GM12892 (cell line): ENCODE measurements at regions not wholly inside any gene's neighbourhood (a gene's known extent, or its start where the extent isn't known, plus 50 kb on each side); places are given as distances from the start of the nearest gene placed in this dataset.

ENCODE experiments used
- DNase-seq: peaks from one replicate; pipeline ENCODE4 v3.0.0; 2011; ENCODE audit not compliant: insufficient read length
- FAIRE-seq: peaks from 2 replicates; lab custom pipeline; 2011; peaks lifted over from hg19 to GRCh38; lab: Jason Lieb, UNC
- POLR2A ChIP-seq: IDR thresholded peaks from 2 replicates; pipeline ENCODE4 v1.6.1; 2011; ENCODE audit warnings: low read depth, low read length, control low read depth
- POLR2AphosphoS5 ChIP-seq: IDR thresholded peaks from 2 replicates; pipeline ENCODE4 v1.6.1; 2011; ENCODE audit warnings: low read depth, low read length, control low read depth
- TAF1 ChIP-seq: IDR thresholded peaks from 2 replicates; pipeline ENCODE4 v1.6.1; 2011; ENCODE audit warnings: low read depth, mild to moderate bottlenecking, control low read depth, low read length, borderline replicate concordance

- DNase-seq (no peak), FAIRE-seq (no peak)
- TF ChIP-seq TAF1 (no peak), POLR2A (no peak), POLR2AphosphoS5 (no peak)
Measured at GRCh38 chr5:107251151-107251550, 419.6 kb downstream of the EFNA5 start.

- DNase-seq, result no peak
- peak; percentile 58 for FAIRE-seq
- TF ChIP-seq TAF1, result no peak
- no peak for TF ChIP-seq POLR2A
- no peak for TF ChIP-seq POLR2AphosphoS5
Measured at GRCh38 chr5:107248066-107248695, 422.6 kb downstream of the EFNA5 start.

GRCh38 chr5:107247427-107247826 lies 423.3 kb downstream of the EFNA5 start:
- no peak for FAIRE-seq
- no peak for TF ChIP-seq POLR2A
- no peak for TF ChIP-seq TAF1
- no peak for TF ChIP-seq POLR2AphosphoS5

GRCh38 chr5:107243220-107243579 lies 427.5 kb downstream of the EFNA5 start:
- TF ChIP-seq POLR2A (no peak), POLR2AphosphoS5 (no peak), TAF1 (no peak)
- no peak for FAIRE-seq
- no peak for DNase-seq

More at GRCh38 chr5:107247427-107247826, 423.3 kb downstream of the EFNA5 start:
- DNase-seq, result no peak

GRCh38 chr5:107242411-107243219 lies 428.1 kb downstream of the EFNA5 start:
- FAIRE-seq (no peak), DNase-seq (no peak)
- TF ChIP-seq POLR2A (no peak), TAF1 (no peak), POLR2AphosphoS5 (no peak)

- FAIRE-seq, result no peak
- DNase-seq, result no peak
- TF ChIP-seq POLR2AphosphoS5, result no peak
- no peak for TF ChIP-seq TAF1
- no peak for TF ChIP-seq POLR2A
Measured at GRCh38 chr5:107241841-107242240, 428.9 kb downstream of the EFNA5 start.

- FAIRE-seq, result no peak
- TF ChIP-seq POLR2A (no peak), POLR2AphosphoS5 (no peak), TAF1 (no peak)
- DNase-seq, result no peak
Measured at GRCh38 chr5:107235167-107235566, 435.6 kb downstream of the EFNA5 start.

GRCh38 chr5:107232788-107233187 lies 437.9 kb downstream of the EFNA5 start:
- TF ChIP-seq TAF1 (no peak), POLR2A (no peak), POLR2AphosphoS5 (no peak)
- FAIRE-seq (no peak), DNase-seq (no peak)

GRCh38 chr5:107232293-107232692 lies 438.4 kb downstream of the EFNA5 start:
- DNase-seq (no peak), FAIRE-seq (no peak)
- TF ChIP-seq TAF1, result no peak
- TF ChIP-seq POLR2A, result no peak
- TF ChIP-seq POLR2AphosphoS5, result no peak

- TF ChIP-seq POLR2A (no peak), POLR2AphosphoS5 (no peak)
- FAIRE-seq (no peak), DNase-seq (no peak)
Measured at GRCh38 chr5:107231191-107231590, 439.5 kb downstream of the EFNA5 start.

- FAIRE-seq, result no peak
- no peak for DNase-seq
- TF ChIP-seq POLR2AphosphoS5 (no peak), TAF1 (no peak), POLR2A (no peak)
Measured at GRCh38 chr5:107230367-107230766, 440.4 kb downstream of the EFNA5 start.

GRCh38 chr5:107228226-107228625 lies 442.5 kb downstream of the EFNA5 start:
- DNase-seq (no peak), FAIRE-seq (no peak)
- TF ChIP-seq POLR2AphosphoS5, result no peak
